Fibroblast of lung (primary cell): ENCODE measurements at regions not wholly inside any gene's neighbourhood (a gene's known extent, or its start where the extent isn't known, plus 50 kb on each side); places are given as distances from the start of the nearest gene placed in this dataset.

Experiments used
- DNase-seq, 2 donors: peaks; one replicate each; pipeline versions ENCODE4 v3.0.0 to v3.0.0-alpha.2; 2010; ENCODE audit warnings: low read depth in 2 of 2
- H2AFZ ChIP-seq: 2 replicates; pipeline ENCODE4 v1.5.1; 2012; ENCODE audit warnings: low read length, control low read depth, inconsistent platforms
- H3K27ac ChIP-seq: 2 replicates; pipeline ENCODE4 v1.5.1; 2011; ENCODE audit warnings: low read length, control low read depth; ENCODE audit not compliant: insufficient read depth
- H3K27me3 ChIP-seq: 2 replicates; pipeline ENCODE4 v1.5.1; 2011; ENCODE audit warnings: mild to moderate bottlenecking, low read length; ENCODE audit not compliant: control insufficient read depth, insufficient read depth
- H3K36me3 ChIP-seq: 2 replicates; pipeline ENCODE4 v1.5.1; 2011; ENCODE audit warnings: low read length; ENCODE audit not compliant: control insufficient read depth, insufficient read depth
- H3K4me1 ChIP-seq: 2 replicates; pipeline ENCODE4 v1.5.1; 2011; ENCODE audit warnings: low read length; ENCODE audit not compliant: control insufficient read depth, insufficient read depth; ENCODE audit errors: extremely low read depth
- H3K4me2 ChIP-seq: 2 replicates; pipeline ENCODE4 v1.5.1; 2011; ENCODE audit warnings: low read length, control low read depth; ENCODE audit not compliant: insufficient read depth; ENCODE audit errors: extremely low read depth
- H3K4me3 ChIP-seq, 4 experiments: fragments of 200-600 bp in 1 of 4; sonication (generic) in 1 of 4; replicated peaks in 1 of 4; 2 replicates each; pipeline ENCODE4 v1.5.1; 2011 to 2016; ENCODE audit warnings: low read length in 4 of 4, low read depth in 3 of 4, mild to moderate bottlenecking in 3 of 4, control low read depth in 2 of 4, inconsistent platforms in 1 of 4, mixed read lengths in 1 of 4; ENCODE audit not compliant: insufficient read depth in 1 of 4; ENCODE audit errors: control extremely low read depth in 1 of 4
- H3K79me2 ChIP-seq: 2 replicates; pipeline ENCODE4 v1.5.1; 2012; ENCODE audit warnings: mild to moderate bottlenecking, low read length, inconsistent platforms; ENCODE audit not compliant: control insufficient read depth, insufficient read depth
- H3K9ac ChIP-seq: 2 replicates; pipeline ENCODE4 v1.5.1; 2011; ENCODE audit warnings: mild to moderate bottlenecking, low read length, control low read depth; ENCODE audit not compliant: insufficient read depth
- H3K9me3 ChIP-seq: 2 replicates; pipeline ENCODE4 v1.5.1; 2012; ENCODE audit warnings: low read depth, low read length; ENCODE audit not compliant: control insufficient read depth, insufficient read depth
- H4K20me1 ChIP-seq: 2 replicates; pipeline ENCODE4 v1.5.1; 2011; ENCODE audit warnings: low read length; ENCODE audit not compliant: control insufficient read depth, insufficient read depth; ENCODE audit errors: extremely low read depth
- CTCF ChIP-seq, 2 donors: IDR thresholded peaks in 1 of 2; conservative IDR thresholded peaks in 1 of 2; 1 replicate in 1 of 2; 2 replicates in 1 of 2; pipeline ENCODE4 v1.5.1; 2011 to 2012; ENCODE audit warnings: low read length in 2 of 2, control low read depth in 1 of 2, inconsistent platforms in 1 of 2, low read depth in 1 of 2, mild to moderate bottlenecking in 1 of 2
- EZH2 ChIP-seq: IDR thresholded peaks from 2 replicates; pipeline ENCODE4 v1.5.1; 2012; ENCODE audit warnings: low read length, control low read depth, mild to moderate bottlenecking; ENCODE audit errors: missing control alignments

- Histone ChIP-seq H3K27ac (no peak overlapping the region), H3K4me2 (no peak overlapping the region), H3K9ac (no peak overlapping the region), H4K20me1 (no peaks in the 10 kb centered on the region), H3K9me3 (no peaks in the 10 kb centered on the region), H3K36me3 (no peaks in the 10 kb centered on the region), H3K4me3 (no peak overlapping the region), H3K27me3 (no peaks in the 10 kb centered on the region), H3K4me1 (peaks cover 2% of the 10 kb centered on the region), H3K79me2 (no peaks in the 10 kb centered on the region), H2AFZ (no peak overlapping the region)
- TF ChIP-seq EZH2 (no peak), CTCF (conservative IDR thresholded peaks at IDR 0.05 in 1 of 2, IDR thresholded peaks at IDR 0.05 in 1 of 2; ENCODE audit: low read depth in 1 of 2, low read length in 2 of 2) (no peak)
- DNase-seq: no peak
Measured at GRCh38 chr2:215832791-215833190, 180.6 kb downstream of the MREG start.

- Histone ChIP-seq H3K4me3 (peak overlapping the region in 3 of 4 experiments; percentile 1 to 44 (median 32)), H3K79me2 (no peaks in the 10 kb centered on the region), H3K4me1 (peaks cover 6% of the 10 kb centered on the region), H2AFZ (peak overlapping the region; percentile 86), H3K9me3 (no peaks in the 10 kb centered on the region), H3K36me3 (no peaks in the 10 kb centered on the region), H3K27me3 (no peaks in the 10 kb centered on the region), H3K9ac (no peak overlapping the region), H3K4me2 (peak overlapping the region; percentile 46), H4K20me1 (no peaks in the 10 kb centered on the region), H3K27ac (peak overlapping the region; percentile 53)
- DNase-seq: peak; percentile 65 to 92
- TF ChIP-seq CTCF (conservative IDR thresholded peaks at IDR 0.05 in 1 of 2, IDR thresholded peaks at IDR 0.05 in 1 of 2; ENCODE audit: low read depth in 1 of 2, low read length in 2 of 2): no peak
- TF ChIP-seq EZH2: no peak
Measured at GRCh38 chr2:215831296-215831913, 181.9 kb downstream of the MREG start.

- Histone ChIP-seq H2AFZ (no peak overlapping the region), H3K4me2 (no peak overlapping the region), H3K9ac (no peak overlapping the region), H3K4me1 (peaks cover 6% of the 10 kb centered on the region), H3K79me2 (no peaks in the 10 kb centered on the region), H3K27me3 (no peaks in the 10 kb centered on the region), H4K20me1 (no peaks in the 10 kb centered on the region), H3K4me3 (no peak overlapping the region), H3K27ac (peak overlapping the region; percentile 13), H3K36me3 (no peaks in the 10 kb centered on the region), H3K9me3 (no peaks in the 10 kb centered on the region)
- peak; percentile 86 to 96 for DNase-seq
- no peak for TF ChIP-seq EZH2
- TF ChIP-seq CTCF (conservative IDR thresholded peaks at IDR 0.05 in 1 of 2, IDR thresholded peaks at IDR 0.05 in 1 of 2; ENCODE audit: low read depth in 1 of 2, low read length in 2 of 2): peak in 1 of 2 donors; percentile 6
Measured at GRCh38 chr2:215830304-215830703, 183.0 kb downstream of the MREG start.
